HL-60/S4 (cell line): ENCODE measurements at regions not wholly inside any gene's neighbourhood (a gene's known extent, or its start where the extent isn't known, plus 50 kb on each side); places are given as distances from the start of the nearest gene placed in this dataset.

Experiments used
- in situ Hi-C: fragments of 300-500 bp; cut with MboI; formaldehyde crosslinking; loops from 2 replicates; pipeline ENCODE4 v1.14.3; 2022; ENCODE audit warnings: low sequenced_read_pairs

DNA sequence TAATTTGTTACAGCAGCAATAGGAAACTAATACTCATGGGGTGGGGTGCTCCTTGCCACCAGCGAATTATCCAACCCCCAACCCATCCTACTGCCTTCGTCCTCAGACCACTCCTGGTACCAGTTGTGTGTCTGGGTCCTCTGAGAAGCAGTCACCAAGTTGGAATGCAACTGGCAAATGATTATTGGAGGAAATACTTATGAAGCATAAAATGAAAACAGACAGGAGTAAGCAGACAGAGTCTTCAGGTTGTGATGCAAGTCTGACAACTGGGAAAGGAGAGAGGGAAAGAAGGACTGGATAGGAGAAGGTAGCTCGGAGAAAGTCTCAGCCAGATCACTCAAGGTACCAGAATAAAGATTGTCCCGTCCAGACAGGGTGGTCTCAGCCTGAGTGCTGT, 181.1 kb upstream of the ARID2 start:
- in situ Hi-C loops, result loop anchor here (10.0 kb wide), 1 partner anchor 176 kb away; the partner anchor contains the start of gene ARID2

- in situ Hi-C loops, result loop anchor here (10.0 kb wide), 1 partner anchor 175 kb away; the partner anchor contains the start of gene ARID2
These were observed 180.1 kb upstream of the ARID2 start for GRCh38 chr12:45549337-45549902.

GRCh38 chr12:45553204-45553603, 176.3 kb upstream of the ARID2 start:
- in situ Hi-C loops, result no loop called here

DNA sequence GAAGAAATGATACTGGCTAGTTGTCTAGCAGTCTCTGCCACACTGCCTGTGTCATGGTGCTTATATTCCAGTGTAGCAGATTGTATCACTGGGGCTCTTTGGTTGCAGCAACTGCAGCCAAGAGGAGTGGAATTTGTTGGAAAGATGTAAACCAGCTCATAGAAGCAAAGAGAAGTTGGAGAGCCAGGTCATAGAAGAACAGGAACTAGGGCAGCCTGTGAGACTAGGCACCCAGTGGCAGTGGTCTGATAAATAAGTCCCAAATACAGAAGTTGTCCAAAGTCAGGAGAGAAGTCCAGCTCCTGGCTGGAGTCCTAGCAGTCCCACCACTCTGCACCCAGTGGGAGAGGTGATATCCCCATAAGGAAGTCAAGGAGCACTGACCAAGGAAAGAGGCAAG, 172.5 kb upstream of the ARID2 start:
- in situ Hi-C loops, result no loop called here

DNA sequence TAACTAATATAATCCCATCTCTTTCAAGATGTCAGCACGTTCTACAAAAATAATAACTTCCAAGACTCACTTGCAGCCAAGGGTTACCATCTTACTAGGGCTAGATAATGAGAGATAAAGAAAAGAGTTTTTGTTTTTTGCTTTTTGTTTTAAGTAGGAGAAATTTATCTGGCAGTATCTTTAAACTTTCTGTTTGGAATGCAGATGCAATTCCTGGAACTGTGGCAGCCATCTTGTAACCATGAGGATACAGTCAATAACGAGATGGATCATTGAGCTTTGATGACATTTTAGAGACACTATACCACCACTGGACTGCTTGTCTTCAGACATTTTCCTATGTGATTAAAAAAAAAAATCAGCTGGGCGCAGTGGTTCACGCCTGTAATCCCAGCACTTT, 171.2 kb upstream of the ARID2 start:
- in situ Hi-C loops, result no loop called here

- in situ Hi-C loops, result no loop called here
These were observed 170.0 kb upstream of the ARID2 start for GRCh38 chr12:45559537-45559936.

- in situ Hi-C loops, result no loop called here
These were observed 168.8 kb upstream of the ARID2 start for GRCh38 chr12:45560689-45561088.

DNA sequence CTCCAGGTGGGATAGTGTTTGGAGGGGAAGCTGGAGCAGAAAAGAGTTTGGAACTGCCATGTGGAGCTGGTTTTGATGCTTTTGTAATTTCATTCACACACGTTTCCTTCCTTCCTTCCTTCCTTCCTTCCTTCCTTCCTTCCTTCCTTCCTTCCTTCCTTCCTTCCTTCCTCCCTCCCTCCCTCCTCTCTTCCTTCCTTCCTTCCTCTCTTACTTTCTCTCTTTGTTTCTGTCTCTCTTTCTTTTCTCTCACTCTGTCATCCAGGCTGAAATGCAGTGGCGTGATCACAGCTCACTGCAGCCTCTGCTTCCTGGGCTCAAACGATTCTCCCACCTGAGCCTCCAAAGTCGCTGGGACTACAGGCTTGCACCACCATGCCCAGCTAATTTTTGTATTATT, 168.0 kb upstream of the ARID2 start:
- in situ Hi-C loops, result no loop called here

- in situ Hi-C loops, result no loop called here
These were observed 163.9 kb upstream of the ARID2 start for GRCh38 chr12:45565590-45565989.

DNA sequence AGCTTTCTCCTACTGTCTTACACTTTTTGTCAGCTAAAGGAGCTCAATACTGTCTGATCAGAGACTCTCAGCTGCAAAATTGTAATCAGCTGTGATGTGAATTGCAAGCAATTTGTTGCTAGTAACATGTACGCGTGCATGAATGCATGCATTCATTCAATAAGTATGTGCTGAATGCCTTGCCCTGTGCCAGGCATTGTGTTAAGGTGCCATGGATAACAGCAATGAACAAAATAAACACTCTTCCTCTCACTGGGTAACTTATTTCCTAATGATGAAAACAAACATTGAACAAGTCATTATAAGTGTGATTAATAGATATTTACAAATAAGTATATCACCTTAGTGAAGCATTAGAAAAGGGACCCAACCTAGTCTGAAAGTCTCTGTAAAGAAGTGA, 163.2 kb upstream of the ARID2 start:
- in situ Hi-C loops, result no loop called here

DNA sequence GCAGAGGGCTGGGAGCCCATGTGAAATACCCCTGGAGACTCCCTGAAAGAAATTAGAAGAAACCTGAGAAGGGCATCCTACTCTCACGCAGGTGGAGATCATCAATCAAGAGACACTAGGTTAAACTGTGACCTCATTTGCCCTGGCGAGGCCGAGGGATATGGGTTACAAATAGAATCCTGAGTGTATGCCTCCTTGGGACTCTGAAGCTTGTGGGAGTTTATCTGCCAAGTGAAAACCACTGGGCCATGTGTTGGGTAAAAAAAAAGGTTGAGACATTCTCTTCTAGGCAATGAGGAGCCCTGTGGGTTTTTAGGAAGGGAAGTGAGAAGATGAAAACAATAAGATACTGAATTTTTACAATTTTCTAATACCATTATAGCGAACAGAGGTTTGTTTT, 160.7 kb upstream of the ARID2 start:
- in situ Hi-C loops, result no loop called here

- in situ Hi-C loops, result no loop called here
These were observed 159.0 kb upstream of the ARID2 start for GRCh38 chr12:45570501-45570900.

GRCh38 chr12:45572114-45572513, 157.4 kb upstream of the ARID2 start:
- in situ Hi-C loops, result no loop called here

DNA sequence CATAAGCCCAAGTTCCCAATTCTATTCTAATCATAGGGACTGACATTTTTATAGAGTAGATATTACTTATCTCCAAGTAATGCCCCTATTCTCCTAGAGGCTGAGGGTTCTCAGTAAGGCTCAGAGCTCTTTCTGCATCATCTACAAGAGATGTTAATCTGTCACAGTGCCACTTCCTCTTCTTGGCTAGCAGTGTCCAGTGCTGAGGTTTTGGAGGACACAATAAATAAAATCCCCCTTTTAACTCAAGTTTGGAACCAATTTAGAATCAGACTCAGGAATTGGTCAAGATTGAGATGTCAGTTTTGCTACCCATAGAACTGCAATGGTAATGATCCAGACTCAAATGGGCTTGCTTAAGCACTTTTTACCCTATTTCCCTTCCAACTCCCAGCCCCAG, 154.1 kb upstream of the ARID2 start:
- in situ Hi-C loops, result no loop called here

DNA sequence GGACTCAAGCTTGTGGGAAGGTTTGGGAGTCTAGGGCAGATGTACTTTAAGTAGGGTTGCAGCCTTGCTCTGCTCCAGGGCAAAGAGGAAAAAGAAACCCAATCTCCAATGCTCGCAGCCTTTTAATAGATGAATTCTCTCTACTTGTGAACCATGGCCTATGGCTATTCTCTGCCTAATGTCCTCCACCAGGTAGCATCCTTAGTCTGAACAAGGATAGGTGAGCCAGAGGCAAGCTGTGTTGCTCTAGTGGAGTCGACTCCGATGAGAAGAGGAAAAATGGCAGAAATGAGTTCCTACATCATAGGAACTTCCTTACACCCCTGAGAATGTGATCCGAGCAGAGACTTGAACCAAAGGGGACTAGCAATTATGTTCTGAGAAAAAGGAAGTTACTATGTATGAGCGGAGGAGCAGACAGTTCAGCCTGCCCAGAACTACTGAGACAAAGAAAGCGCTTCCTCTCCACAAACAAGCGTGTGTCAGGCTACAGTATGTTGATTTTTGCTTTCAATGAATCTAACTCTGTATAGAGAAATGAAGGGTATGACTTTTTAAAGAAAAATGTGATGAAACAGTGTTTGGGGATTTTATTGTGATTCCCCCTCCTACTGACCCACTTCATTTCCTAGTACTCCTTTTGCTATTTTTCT, 153.6 kb upstream of the ARID2 start:
- in situ Hi-C loops, result no loop called here

DNA sequence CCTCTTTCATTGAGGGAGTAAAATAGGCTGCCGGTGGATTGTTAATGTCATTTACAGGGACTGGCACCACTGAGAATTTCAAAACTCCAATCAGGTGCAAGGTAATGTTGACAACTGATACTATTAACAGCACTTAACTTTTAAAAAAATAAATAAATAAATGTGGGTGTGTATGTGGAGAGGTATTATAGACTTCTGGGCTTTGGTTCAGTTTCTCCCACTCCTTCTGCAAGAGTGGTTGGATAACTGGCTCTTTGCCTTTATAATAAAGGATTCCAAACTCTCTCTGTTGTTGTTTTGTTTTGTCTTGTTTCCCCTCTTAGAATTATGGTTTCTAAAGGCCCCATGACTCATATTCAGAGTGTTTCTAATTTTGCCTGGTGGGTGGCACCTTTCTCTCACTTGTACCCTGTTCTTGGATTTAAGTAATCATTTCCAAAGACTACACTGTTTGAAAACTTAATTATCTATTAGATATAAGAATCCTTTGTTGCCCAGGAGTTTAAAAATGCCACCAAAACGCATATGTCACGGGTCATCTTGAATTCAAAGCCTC, 151.6 kb upstream of the ARID2 start:
- in situ Hi-C loops, result no loop called here

DNA sequence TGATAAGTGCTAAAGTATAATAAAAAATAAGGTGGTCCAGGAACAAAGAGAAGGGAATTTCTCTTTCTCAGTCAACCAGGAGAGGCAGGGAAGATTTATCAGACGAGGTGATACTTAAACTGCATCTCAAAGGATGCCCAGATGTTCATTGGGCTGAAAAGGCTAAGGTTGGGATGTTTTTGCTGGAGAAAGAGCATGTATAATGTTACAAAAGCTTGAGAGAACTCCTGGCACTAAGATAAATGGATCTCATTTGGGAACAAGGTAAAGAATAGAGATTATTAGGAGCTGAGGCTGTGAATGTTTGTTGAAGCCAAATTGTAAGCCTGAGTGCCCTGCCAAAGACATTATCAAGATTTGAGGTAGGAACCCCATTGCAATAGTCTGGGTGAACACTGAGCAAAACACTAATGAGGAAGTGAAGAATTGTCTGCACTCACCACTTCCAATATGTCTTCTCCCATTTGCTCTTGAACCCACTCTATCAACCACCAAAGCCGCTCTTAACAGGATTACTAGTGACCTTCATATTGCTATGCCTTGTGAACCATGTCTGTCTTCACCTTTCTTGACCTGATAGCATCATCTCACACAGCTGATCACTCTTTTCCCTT, 149.0 kb upstream of the ARID2 start:
- in situ Hi-C loops, result no loop called here

GRCh38 chr12:45581112-45581511, 148.4 kb upstream of the ARID2 start:
- in situ Hi-C loops, result no loop called here

GRCh38 chr12:45582536-45582935, 147.0 kb upstream of the ARID2 start:
- in situ Hi-C loops, result no loop called here

- in situ Hi-C loops, result no loop called here
These were observed 146.4 kb upstream of the ARID2 start for GRCh38 chr12:45582986-45583659.

- in situ Hi-C loops, result no loop called here
These were observed 145.2 kb upstream of the ARID2 start for GRCh38 chr12:45584336-45584735.
